ES-I3 (cell line): ENCODE measurements at regions not wholly inside any gene's neighbourhood (a gene's known extent, or its start where the extent isn't known, plus 50 kb on each side); places are given as distances from the start of the nearest gene placed in this dataset.

Source experiments
- H3K36me3 ChIP-seq: 2 replicates; pipeline ENCODE4 v1.6.1; 2013; ENCODE audit warnings: mild to moderate bottlenecking, low read length, control low read depth, moderate library complexity; ENCODE audit not compliant: insufficient read depth
- H3K4me1 ChIP-seq: 2 replicates; pipeline ENCODE4 v1.6.1; 2013; ENCODE audit warnings: mild to moderate bottlenecking, control low read depth, low read length; ENCODE audit not compliant: insufficient read depth
- H3K9ac ChIP-seq: 2 replicates; pipeline ENCODE4 v1.6.1; 2013; ENCODE audit warnings: low read depth, mild to moderate bottlenecking, low read length, moderate library complexity
- H3K9me3 ChIP-seq: 2 replicates; pipeline ENCODE4 v1.6.1; 2013; ENCODE audit warnings: mild to moderate bottlenecking, low read length, moderate library complexity; ENCODE audit not compliant: control insufficient read depth, insufficient read depth

DNA sequence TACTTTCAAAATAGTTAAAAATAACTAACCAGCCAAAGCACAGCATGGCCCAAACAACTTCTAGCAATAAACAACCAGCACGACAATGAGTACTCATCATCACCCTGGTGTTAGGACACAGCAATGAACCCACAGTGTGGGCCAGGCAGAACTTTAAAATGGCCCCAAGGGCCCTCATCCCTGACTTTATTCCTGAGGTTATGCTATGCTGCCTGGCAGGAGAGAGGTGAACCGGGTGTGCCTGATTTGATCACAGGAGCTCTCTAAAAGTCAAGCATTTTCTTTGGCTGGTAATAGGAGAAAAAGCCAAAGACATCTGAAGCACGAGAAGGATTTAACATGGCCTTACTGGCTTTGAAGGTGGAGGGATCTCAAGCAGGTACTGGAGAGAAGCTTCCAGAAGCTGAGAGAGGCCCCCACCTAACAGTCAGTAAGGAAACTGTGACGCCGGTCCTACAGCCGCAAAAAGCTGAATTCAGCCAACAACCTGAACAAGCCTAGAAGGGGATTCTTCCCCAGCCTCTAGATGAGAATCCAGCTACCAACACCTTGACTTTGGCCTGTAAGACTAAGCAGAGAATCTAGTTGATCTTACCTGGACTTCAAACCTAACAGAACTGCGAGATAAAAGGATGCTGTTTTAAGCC lies 115.4 kb downstream of the DDX1 start:
- Histone ChIP-seq H3K9me3 (no peaks in the 10 kb centered on the region), H3K9ac (no peak overlapping the region), H3K4me1 (no peaks in the 10 kb centered on the region)

DNA sequence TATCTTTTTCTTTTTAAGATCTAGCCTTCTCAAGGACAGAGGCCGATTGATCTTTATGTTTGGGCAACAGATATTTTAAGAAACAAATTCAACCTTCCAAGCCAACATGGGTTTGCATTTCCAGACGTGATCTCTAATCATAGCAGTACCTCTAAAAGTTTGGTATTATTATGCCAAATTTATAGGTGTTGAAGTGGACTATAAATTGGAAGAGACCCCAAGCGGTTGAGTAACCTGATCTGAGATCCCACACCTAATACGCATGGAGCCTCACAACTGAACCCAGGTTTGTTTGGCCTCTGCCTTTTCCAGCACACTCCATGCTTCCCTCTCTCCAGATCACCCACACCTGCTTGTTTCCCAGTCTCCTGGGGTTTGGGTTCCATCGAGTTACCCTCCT lies 116.5 kb downstream of the DDX1 start:
- Histone ChIP-seq H3K9ac (no peak overlapping the region), H3K36me3 (no peaks in the 10 kb centered on the region), H3K9me3 (no peaks in the 10 kb centered on the region), H3K4me1 (no peaks in the 10 kb centered on the region)

More for the DNA sequence above, 115.4 kb downstream of the DDX1 start:
- no peaks in the 10 kb centered on the region for H3K36me3 ChIP-seq

DNA sequence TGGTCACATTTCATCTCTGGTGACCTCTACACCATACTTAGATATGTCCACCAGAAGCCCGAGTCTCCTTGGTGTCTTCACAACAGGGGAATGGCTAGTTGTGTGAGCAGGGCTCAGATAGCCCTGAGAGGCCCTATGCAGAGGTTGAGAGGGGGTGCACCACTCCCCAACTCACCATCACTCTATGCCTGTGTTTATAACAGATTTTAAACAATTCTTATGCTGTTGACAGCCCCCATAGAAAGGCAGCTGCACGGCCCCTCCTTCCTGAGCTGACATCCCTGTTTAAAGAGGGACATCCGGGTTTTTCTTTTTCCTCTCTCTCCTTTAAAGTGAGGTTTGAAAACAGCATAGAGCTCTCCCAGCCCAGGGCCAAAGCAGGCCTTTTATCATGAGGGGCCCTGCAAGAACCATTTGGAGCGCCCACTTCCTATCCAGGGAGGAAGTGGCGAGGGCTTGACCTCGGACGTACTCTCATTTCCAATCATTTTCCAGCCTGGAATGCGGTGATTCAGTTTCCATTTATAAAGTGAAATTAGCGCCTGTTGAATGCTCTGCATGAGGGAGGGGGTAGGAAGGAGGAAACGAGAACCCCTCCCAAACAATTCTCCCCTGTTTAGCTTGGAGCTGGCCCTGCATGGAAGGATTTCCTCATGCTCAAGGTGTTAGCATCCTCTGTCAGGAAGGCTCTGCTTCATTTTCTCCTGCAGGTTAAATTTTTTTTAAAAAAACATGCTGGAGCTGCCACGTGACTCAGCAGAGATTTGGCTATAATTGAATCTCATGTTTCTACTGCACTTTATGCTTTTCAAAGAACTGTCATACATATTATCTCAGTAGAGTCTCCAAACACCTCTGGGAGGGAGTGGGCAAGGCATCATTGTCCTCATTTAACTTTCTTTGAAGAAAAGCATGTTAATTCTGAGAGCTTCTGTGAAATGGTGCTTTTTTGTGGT lies 117.5 kb downstream of the DDX1 start:
- Histone ChIP-seq H3K4me1 (no peaks in the 10 kb centered on the region), H3K9me3 (no peaks in the 10 kb centered on the region), H3K36me3 (no peaks in the 10 kb centered on the region), H3K9ac (no peak overlapping the region)

DNA sequence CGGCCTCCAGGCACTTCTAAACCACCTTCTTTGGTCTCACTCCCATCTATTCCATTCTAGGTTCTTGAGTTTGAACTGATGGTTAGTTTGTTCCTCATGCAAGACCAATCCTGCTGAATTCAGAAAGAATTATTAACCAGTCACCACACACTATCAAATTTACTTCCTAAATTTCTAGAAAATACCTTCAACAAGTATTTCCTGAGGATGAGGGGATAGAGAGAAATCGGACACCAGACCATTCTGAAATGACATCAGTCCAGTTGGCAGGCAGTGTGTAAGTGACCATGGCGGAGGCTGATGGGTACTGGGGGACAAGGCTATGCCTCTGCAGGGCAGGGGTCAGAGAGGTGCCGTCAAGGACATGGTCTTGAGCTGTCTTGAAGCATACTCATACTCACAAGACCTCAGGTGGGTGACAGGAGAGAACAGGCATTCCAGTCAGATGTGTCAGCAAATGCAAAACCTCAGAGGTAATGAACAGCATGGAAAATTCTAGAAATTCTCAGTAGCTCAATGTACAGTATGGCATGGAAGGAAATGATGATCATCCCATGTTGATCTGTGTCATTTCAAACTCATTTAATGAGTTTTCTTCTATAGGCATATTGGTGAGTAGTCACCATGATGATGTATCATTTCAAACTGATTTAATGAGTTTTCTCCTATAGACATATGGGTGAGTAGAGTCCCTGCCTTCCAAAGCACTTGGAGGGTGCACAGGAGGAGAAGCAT lies 119.6 kb downstream of the DDX1 start:
- Histone ChIP-seq H3K36me3 (no peaks in the 10 kb centered on the region), H3K9ac (no peak overlapping the region)

DNA sequence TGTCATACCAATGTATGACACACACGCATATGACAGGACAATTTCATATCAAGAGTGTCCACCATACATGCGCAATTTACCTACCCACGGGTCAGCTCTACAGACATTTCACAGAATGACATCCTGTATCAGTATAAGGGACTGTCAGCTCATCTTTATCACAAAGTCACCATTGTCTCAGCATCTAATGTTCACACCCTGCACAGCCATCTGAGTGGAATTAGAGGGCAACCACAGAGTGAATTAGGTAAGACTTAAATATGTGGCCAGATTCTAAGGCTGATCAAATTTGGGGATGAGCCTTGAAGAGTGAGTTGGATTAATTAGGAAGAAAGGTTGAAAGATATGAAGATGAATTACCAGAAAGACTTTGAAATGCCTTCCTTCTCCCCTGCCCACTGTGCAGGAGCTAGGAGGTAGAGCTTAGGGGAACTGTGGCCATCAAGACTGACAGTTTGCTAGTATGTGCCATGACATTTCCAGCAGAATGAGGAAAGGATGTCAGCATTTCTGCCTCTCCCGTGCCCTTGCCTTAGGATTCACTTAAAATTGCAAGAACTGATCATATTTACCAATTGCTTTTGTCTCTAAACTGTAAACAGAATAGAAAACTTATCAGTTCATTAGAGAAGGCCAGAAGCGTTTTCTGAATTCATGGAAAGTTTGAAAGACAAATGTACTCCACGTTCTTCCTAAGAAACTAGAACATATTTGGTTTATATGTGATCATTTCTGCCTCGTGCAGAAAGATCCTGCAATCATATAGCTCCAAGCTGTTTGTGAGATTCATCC lies 121.1 kb downstream of the DDX1 start:
- Histone ChIP-seq H3K4me1 (no peaks in the 10 kb centered on the region), H3K9ac (no peak overlapping the region), H3K9me3 (no peaks in the 10 kb centered on the region), H3K36me3 (no peaks in the 10 kb centered on the region)

More for the DNA sequence above, 119.6 kb downstream of the DDX1 start:
- H3K9me3 ChIP-seq = no peaks in the 10 kb centered on the region
- H3K4me1 ChIP-seq = no peaks in the 10 kb centered on the region

DNA sequence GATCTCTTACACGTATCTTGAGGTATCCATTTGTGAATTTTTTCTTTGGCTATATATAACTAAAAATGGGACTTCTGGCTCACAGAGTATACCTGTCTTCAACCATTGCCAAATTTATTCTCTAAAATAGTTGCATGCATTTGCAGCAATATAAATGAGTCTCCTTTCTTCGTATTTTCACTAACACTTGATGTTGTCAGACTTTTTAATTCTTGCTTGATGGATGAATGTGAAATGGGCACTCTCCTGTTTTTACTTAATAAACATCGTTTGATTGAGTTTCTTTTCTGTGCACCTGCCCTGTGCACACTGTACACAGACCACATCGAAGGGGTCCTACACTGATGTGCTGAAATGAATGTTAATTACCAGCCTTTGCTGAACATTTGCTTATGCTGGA lies 121.8 kb downstream of the DDX1 start:
- H3K36me3 ChIP-seq = no peaks in the 10 kb centered on the region
- no peaks in the 10 kb centered on the region for H3K9me3 ChIP-seq
- H3K9ac ChIP-seq = no peak overlapping the region
- no peaks in the 10 kb centered on the region for H3K4me1 ChIP-seq

DNA sequence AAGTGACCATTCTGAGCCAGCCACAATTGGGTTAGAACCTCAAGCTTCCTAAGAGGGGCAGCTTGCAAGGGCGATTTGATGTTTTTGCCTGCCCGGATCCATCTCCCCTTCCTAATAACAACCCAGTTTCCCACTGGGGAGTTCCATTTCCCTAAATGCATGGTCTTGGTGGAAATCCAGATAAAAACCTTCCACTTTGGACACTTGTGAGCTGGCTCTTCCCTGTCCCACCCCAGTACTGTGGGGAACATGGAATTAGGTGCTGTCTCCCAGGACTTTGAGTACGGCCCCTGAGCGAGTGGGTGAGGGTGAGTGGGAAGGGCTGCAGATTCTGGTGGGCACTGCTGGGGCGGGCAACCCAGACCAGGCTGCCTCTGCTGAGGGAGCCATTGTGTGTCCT lies 122.3 kb downstream of the DDX1 start:
- no peak overlapping the region for H3K9ac ChIP-seq
- no peaks in the 10 kb centered on the region for H3K9me3 ChIP-seq
- no peaks in the 10 kb centered on the region for H3K36me3 ChIP-seq
- no peaks in the 10 kb centered on the region for H3K4me1 ChIP-seq

DNA sequence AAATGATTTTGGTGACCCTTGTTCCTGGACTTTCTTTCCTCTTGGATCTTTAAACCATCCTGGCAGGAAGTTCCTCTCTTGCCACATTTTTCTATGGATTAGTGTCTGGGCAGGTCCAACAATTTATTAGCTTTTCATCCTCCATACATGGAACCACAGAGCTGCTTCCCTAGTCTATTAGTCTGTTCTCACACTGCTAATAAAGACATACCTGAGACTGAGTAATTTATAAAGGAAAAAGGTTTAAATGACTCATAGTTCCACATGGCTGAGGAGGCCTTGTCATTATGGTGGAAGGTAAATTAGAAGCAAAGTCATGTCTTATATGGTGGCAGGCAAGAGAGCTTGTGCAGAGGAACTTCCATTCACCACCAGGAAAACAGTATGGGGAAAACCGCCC lies 122.9 kb downstream of the DDX1 start:
- Histone ChIP-seq H3K36me3 (no peaks in the 10 kb centered on the region), H3K9ac (no peak overlapping the region), H3K9me3 (no peaks in the 10 kb centered on the region), H3K4me1 (no peaks in the 10 kb centered on the region)

DNA sequence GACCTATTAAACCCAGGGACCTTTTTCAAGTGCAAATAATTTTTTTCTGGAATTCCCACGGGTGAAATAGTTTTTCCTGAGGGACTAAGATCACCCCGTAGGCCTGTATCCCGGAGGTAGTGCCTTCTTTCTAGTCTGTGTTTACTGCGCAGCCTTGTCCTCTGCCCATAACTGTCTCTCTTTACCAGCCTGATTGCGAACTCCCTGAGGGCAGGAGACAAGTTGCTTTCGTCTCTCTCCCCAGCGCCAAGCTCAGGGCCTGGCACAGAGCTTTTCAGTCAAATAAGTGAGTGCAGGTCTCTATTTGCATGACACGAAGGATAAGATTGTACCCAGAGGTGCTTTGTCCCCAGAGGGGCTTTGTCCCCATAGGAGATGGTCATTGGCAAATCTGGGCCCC lies 123.9 kb downstream of the DDX1 start:
- Histone ChIP-seq H3K36me3 (no peaks in the 10 kb centered on the region), H3K4me1 (no peaks in the 10 kb centered on the region), H3K9ac (no peak overlapping the region), H3K9me3 (no peaks in the 10 kb centered on the region)

DNA sequence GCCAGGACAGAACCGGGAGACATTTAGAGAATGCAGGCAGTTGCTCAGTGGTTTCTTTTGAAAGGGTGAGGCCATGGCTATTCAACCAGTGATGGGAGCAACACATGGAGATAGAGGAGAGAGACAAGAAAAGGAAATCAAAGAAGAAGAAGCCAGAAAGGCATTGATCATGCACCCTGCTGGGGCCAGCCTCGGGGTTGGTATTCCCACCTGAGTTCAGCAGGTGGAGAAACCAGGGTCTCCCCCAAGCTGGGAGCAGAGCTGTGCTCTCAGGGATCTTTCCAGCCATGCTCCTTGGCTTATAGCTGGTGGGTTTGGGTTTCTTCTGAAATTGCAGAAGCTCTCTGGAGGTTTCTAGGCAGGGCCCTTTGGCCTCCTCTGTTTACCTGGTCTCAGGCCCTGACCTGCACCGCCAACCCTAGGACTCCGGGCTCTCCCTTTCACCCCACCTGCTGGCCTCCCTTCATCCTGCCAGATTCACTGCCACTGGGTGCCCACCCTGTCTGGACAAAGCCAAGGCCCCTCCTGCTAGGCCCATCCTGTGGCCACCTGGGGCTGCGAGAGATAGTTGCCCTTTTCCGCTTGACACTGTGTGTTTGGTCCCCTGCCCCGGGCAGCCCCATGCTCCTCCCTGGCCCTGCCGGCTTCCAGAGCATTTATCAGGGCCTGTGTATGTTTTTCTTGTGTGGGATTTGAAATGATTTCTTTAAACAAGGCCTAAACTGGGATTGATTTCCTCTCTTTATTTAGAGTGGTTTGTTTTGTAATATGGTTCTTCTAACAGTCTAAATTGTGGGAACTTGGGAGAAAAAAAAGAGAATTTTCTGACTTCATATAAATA lies 126.7 kb downstream of the DDX1 start:
- H3K9me3 ChIP-seq = no peaks in the 10 kb centered on the region
- no peak overlapping the region for H3K9ac ChIP-seq
- H3K4me1 ChIP-seq = no peaks in the 10 kb centered on the region
- H3K36me3 ChIP-seq = no peaks in the 10 kb centered on the region

DNA sequence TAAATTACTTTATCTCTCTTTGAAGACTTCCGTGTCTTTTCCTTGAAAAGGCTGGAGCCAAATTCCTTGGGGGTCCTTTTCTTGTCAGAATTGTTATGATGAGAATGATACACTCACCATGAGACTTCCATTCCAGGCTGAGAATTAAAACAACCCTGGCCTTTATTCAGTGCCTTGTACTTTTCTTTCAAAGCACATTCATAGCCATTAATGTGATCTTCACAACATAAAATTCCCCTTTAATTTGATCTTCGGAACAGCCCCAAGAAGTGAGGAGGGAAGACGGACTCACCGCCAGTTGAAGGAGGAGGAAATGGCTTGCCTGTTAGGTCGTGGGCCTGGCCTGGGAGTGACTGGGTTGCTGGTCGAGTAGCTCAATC lies 127.3 kb downstream of the DDX1 start:
- no peak overlapping the region for H3K9ac ChIP-seq
- no peaks in the 10 kb centered on the region for H3K9me3 ChIP-seq
- H3K4me1 ChIP-seq = no peaks in the 10 kb centered on the region
- H3K36me3 ChIP-seq = no peaks in the 10 kb centered on the region

DNA sequence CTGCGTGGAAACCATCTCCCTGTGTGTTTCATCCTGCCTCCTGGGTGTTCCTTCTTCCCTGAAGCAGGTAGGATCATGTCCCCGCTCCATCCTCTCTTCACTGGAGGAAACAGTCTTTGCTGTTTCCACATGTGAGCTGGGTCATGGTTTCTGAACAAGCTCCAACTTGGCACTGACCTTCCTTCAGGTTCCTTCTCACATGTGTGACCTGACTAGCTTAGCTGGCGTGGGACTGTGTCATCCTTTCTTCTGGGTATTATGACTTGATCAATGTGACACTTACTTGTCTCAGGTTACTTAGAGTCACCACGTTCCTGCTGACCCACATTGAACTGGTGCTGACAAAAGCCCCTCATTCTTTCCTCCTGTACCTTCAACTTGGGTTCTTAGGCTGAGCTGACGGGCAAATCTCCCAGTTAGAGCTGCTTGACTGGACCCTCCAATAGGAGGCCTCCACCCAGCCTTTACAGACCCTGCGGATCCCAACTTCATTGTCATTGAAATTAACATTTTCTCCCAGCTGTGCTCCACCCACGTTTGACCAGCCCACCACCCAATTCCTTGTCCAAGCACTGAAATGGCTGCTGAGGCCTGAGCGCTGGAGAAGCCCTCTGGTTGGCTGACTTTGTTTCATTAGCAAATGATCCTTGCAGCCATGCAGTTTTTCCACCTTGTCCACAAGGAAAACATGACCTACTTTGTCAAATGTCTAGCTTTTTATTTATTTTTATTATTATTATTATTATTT lies 128.1 kb downstream of the DDX1 start:
- H3K4me1 ChIP-seq = no peaks in the 10 kb centered on the region
- no peaks in the 10 kb centered on the region for H3K9me3 ChIP-seq
- H3K36me3 ChIP-seq = no peaks in the 10 kb centered on the region
- no peak overlapping the region for H3K9ac ChIP-seq
